SU-DHL-6 (cell line): ENCODE measurements at regions not wholly inside any gene's neighbourhood (a gene's known extent, or its start where the extent isn't known, plus 50 kb on each side); places are given as distances from the start of the nearest gene placed in this dataset.

Experiments
- CTCF ChIP-seq: fragments of 200-600 bp; sonication (generic); IDR thresholded peaks from one replicate; pipeline ENCODE4 v1.5.1; 2017; ENCODE audit warnings: antibody characterized with exemption, mild to moderate bottlenecking, low read length, moderate library complexity; ENCODE audit not compliant: insufficient read depth, poor library complexity, severe bottlenecking
- EZH2phosphoT487 ChIP-seq: fragments of 200-600 bp; sonication (generic), shearing (Covaris generic); conservative IDR thresholded peaks from 2 replicates; pipeline ENCODE4 v1.6.1; 2018; ENCODE audit warnings: mild to moderate bottlenecking, antibody characterized with exemption, low read length, moderate library complexity, mixed read lengths

GRCh38 chr5:174423558-174423957, 300.8 kb upstream of the MSX2 start:
- TF ChIP-seq CTCF: no peak
- TF ChIP-seq EZH2phosphoT487: no peak
